CD4-positive, alpha-beta memory T cell (primary cell): ENCODE measurements at regions not wholly inside any gene's neighbourhood (a gene's known extent, or its start where the extent isn't known, plus 50 kb on each side); places are given as distances from the start of the nearest gene placed in this dataset.
"Not testable (repeated sequence)": the region's sequence is repeated elsewhere in the genome, so short reads cannot be mapped to it uniquely, and the experiment has no call there.

ENCODE experiments used
- CTCF ChIA-PET: fragments of 350-600 bp; sonication (Branson Sonifier 250); formaldehyde crosslinking; loops from one replicate; lab custom pipeline; 2021; ENCODE audit warnings: inconsistent platforms; ENCODE audit not compliant: partially characterized antibody; lab: Charles Lee
- POLR2A ChIA-PET: fragments of 350-600 bp; sonication (Branson Sonifier 250); formaldehyde crosslinking; loops from one replicate; lab custom pipeline; 2021; ENCODE audit not compliant: partially characterized antibody; lab: Charles Lee
- DNase-seq, 5 donors: peaks; one replicate each; pipeline versions ENCODE4 v3.0.0 to v3.0.0-alpha.2; 2020 to 2022; ENCODE audit warnings: mixed read lengths in 1 of 5
- H3K27ac ChIP-seq: one replicate; pipeline ENCODE4 v1.7.0; 2013; ENCODE audit warnings: low read depth, low read length
- H3K27me3 ChIP-seq: 2 replicates; pipeline ENCODE4 v1.7.0; 2013; ENCODE audit warnings: mild to moderate bottlenecking, low read length, moderate library complexity; ENCODE audit not compliant: insufficient read depth
- H3K36me3 ChIP-seq: 2 replicates; pipeline ENCODE4 v1.7.0; 2013; ENCODE audit warnings: mild to moderate bottlenecking, low read length, moderate library complexity; ENCODE audit not compliant: insufficient read depth
- H3K4me1 ChIP-seq: 2 replicates; pipeline ENCODE4 v1.7.0; 2013; ENCODE audit warnings: mild to moderate bottlenecking, low read length, moderate library complexity; ENCODE audit not compliant: insufficient read depth
- H3K4me3 ChIP-seq, 2 donors: one replicate each; pipeline ENCODE4 v1.7.0; 2013; ENCODE audit warnings: low read length in 2 of 2, mild to moderate bottlenecking in 1 of 2
- H3K9me3 ChIP-seq, 2 donors: one replicate each; pipeline ENCODE4 v1.7.0; 2013; ENCODE audit warnings: low read length in 2 of 2, control low read depth in 1 of 2; ENCODE audit not compliant: control insufficient read depth in 1 of 2
- H3K27ac Mint-ChIP-seq, 7 donors: one replicate each; pipeline ENCODE4 v1.8.0; 2020 to 2021; ENCODE audit warnings: mixed read lengths in 7 of 7, mild to moderate bottlenecking in 6 of 7, inconsistent platforms in 3 of 7, moderate library complexity in 3 of 7
- H3K27me3 Mint-ChIP-seq, 2 donors: one replicate each; pipeline ENCODE4 v1.8.0; 2020 to 2021; ENCODE audit warnings: mixed read lengths in 2 of 2
- H3K36me3 Mint-ChIP-seq, 2 donors: one replicate each; pipeline ENCODE4 v1.8.0; 2020 to 2021; ENCODE audit warnings: mixed read lengths in 2 of 2, inconsistent platforms in 1 of 2, mild to moderate bottlenecking in 1 of 2
- H3K4me1 Mint-ChIP-seq, 4 donors: one replicate each; pipeline ENCODE4 v1.8.0; 2020 to 2021; ENCODE audit warnings: mixed read lengths in 4 of 4, mild to moderate bottlenecking in 1 of 4
- H3K4me3 Mint-ChIP-seq, 8 donors: one replicate each; pipeline ENCODE4 v1.8.0; 2020 to 2021; ENCODE audit warnings: mixed read lengths in 8 of 8, mild to moderate bottlenecking in 7 of 8, moderate library complexity in 6 of 8, inconsistent platforms in 3 of 8
- H3K9me3 Mint-ChIP-seq, 8 donors: one replicate each; pipeline ENCODE4 v1.8.0; 2020 to 2021; ENCODE audit warnings: mixed read lengths in 8 of 8, mild to moderate bottlenecking in 5 of 8, inconsistent platforms in 3 of 8, moderate library complexity in 1 of 8
- intact Hi-C: fragments of 100-400 bp; cut with micrococcal nuclease; formaldehyde crosslinking; loops from one replicate; pipeline ENCODE4 v1.15.1; 2023

DNA sequence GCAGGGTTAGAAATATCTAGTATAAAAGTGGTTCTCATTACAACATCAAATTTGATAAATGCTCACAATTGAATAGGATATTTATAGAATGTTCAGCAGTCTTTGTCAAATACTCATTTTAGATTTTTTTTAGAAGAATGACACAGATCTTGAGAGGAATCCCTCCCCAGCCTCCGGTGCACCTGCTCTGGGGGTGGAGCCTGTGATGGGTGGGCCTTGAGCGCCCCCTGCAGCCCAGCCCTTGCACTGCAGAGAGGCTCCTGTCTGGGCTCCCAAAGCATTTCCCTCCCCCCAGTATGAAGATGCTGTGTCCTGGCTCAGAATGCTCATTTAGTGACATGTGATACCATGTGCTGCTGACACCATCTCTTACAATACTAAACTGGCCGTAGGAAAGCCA, 792.3 kb downstream of the TMEM121 start:
- no peak overlapping the region for H3K4me3 ChIP-seq
- H3K27me3 ChIP-seq: peaks cover 13% of the 10 kb centered on the region
- peak; percentile 40 to 61 (median 53) for DNase-seq
- Mint-ChIP-seq H3K36me3 (no peaks in the 10 kb centered on the region), H3K9me3 (peaks cover 0 to 8% (median 2%) of the 10 kb centered on the region in 8 donors), H3K27ac (no peak overlapping the region), H3K4me1 (no peaks in the 10 kb centered on the region), H3K27me3 (peaks cover 8 to 16% of the 10 kb centered on the region in 2 donors), H3K4me3 (no peak overlapping the region)
- intact Hi-C loops: no loop called here
- no peaks in the 10 kb centered on the region for H3K36me3 ChIP-seq
- H3K27ac ChIP-seq: no peak overlapping the region
- no peaks in the 10 kb centered on the region for H3K9me3 ChIP-seq
- ChIA-PET CTCF (interaction anchor here (1.0 to 1.8 kb wide), 3 partner anchors 10 to 99 kb away, joined by 3 to 6 read pairs (median 4); no protein-coding TSS in a partner anchor), POLR2A (no interaction called here)
- no peaks in the 10 kb centered on the region for H3K4me1 ChIP-seq

- H3K36me3 ChIP-seq, H3K4me1 ChIP-seq, H3K27ac Mint-ChIP-seq, CTCF ChIA-PET, H3K4me1 Mint-ChIP-seq, H3K27me3 ChIP-seq, H3K27ac ChIP-seq, H3K4me3 ChIP-seq, H3K9me3 ChIP-seq, intact Hi-C loops, H3K36me3 Mint-ChIP-seq, H3K9me3 Mint-ChIP-seq, POLR2A ChIA-PET, H3K4me3 Mint-ChIP-seq: not testable (repeated sequence)
- DNase-seq: peak in 2 of 5 donors; percentile 15 to 39
- peaks cover 16 to 17% of the 10 kb centered on the region in 2 donors for H3K27me3 Mint-ChIP-seq
Observed at GRCh38 chr14:106323970-106324369, 797.6 kb downstream of the TMEM121 start.

- H3K27ac Mint-ChIP-seq: no peak overlapping the region
- Histone ChIP-seq H3K9me3 (no peaks in the 10 kb centered on the region), H3K27me3 (peaks cover 3% of the 10 kb centered on the region), H3K4me3 (no peak overlapping the region), H3K27ac (no peak overlapping the region), H3K4me1 (no peaks in the 10 kb centered on the region), H3K36me3 (no peaks in the 10 kb centered on the region)
- no peaks in the 10 kb centered on the region for H3K9me3 Mint-ChIP-seq
- no peak overlapping the region for H3K4me3 Mint-ChIP-seq
- H3K36me3 Mint-ChIP-seq: peaks cover 0 to 9% of the 10 kb centered on the region in 2 donors
- H3K27me3 Mint-ChIP-seq: peaks cover 14 to 15% of the 10 kb centered on the region in 2 donors
- no peak for DNase-seq
- POLR2A ChIA-PET: no interaction called here
- CTCF ChIA-PET: interaction anchor here (0.8 to 1.3 kb wide), 6 partner anchors 19 to 49 kb away, joined by 3 to 4 read pairs (median 3); no protein-coding TSS in a partner anchor
- intact Hi-C loops: no loop called here
- no peaks in the 10 kb centered on the region for H3K4me1 Mint-ChIP-seq
Observed at GRCh38 chr14:106327234-106327633, 800.9 kb downstream of the TMEM121 start.

DNA sequence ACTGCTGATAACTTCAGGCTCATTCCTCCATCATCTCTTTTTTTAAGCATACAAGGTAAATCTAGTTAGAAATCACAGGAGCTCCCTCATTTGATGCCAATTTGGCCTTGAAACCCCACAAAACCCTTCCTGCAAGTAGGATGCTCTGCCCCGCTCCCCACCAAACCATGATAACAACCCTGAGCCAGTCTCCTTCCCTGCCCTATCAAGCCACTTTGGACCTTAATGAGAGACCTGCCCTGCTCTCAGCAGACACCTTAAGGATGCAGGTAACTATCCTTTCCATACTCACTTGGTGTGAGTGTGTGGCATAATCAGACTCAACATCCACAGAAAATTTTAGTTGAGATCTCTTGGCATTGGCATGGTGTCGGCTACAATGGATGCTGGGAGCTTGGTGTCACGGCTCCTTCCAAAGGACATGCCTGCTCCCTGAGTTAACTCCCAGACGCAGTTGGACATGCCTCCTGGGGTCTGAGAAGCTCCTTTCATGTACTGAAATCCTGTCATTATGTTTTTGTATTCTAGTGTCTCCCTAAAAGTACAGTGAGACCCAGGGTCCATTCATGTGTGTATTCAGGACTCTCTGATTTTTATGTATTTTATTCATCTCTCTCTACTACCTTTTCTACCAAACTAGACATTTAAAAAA, 801.4 kb downstream of the TMEM121 start:
- H3K4me1 Mint-ChIP-seq, H3K9me3 ChIP-seq, H3K9me3 Mint-ChIP-seq, H3K27me3 ChIP-seq, intact Hi-C loops, H3K4me3 ChIP-seq, H3K36me3 Mint-ChIP-seq, POLR2A ChIA-PET, H3K36me3 ChIP-seq, H3K4me3 Mint-ChIP-seq, H3K4me1 ChIP-seq, H3K27ac ChIP-seq, H3K27ac Mint-ChIP-seq: not testable (repeated sequence)
- peaks cover 8 to 15% of the 10 kb centered on the region in 2 donors for H3K27me3 Mint-ChIP-seq
- peak in 1 of 5 donors; percentile 17 for DNase-seq
- CTCF ChIA-PET: interaction anchor here (0.8 to 1.3 kb wide), 6 partner anchors 19 to 50 kb away, joined by 3 to 4 read pairs (median 3); no protein-coding TSS in a partner anchor

- CTCF ChIA-PET, H3K27ac ChIP-seq, DNase-seq, POLR2A ChIA-PET, H3K9me3 ChIP-seq, H3K4me1 Mint-ChIP-seq, H3K27me3 ChIP-seq, H3K4me3 ChIP-seq, H3K36me3 Mint-ChIP-seq, intact Hi-C loops, H3K4me1 ChIP-seq, H3K9me3 Mint-ChIP-seq, H3K4me3 Mint-ChIP-seq, H3K36me3 ChIP-seq: not testable (repeated sequence)
- peaks cover 5 to 12% of the 10 kb centered on the region in 2 donors for H3K27me3 Mint-ChIP-seq
- H3K27ac Mint-ChIP-seq: peak overlapping the region in 1 of 7 donors; percentile 5
Observed at GRCh38 chr14:106329243-106329642, 802.9 kb downstream of the TMEM121 start.

DNA sequence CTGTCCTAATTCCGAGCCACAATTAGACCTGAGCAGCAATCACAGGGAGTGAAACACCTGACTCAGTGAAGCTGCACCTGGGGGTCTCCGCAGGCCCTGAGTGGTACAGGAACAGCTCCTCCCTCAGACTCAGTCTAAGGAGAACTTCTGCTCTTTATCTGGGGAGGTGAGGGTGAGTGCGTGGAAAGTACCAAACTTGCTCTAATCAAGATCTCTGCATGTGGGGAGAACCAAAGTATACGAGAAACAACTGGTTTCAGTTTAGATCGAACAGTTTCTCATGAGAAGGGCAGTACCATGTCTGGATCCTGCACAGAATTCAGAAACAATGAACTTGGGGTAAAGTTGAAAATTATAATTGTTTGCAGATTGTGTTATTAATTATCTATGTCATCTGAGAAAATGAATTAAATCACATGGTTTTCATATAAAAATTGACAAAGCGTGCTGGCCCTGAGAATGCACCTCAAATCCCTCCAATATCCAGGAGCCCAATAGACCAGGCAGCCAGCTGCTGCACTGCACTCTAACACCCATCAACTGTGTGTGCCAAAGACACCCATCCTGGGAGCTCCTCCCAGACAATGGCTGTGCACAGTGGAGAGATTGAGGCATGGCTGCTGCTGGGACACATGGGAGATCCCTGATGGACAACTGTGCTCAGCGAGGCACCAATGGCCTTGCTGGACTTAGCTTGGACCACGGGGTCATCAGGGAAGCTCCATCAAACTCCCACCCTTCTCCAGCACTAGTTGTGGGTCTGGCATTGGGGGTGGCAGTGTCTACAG, 803.8 kb downstream of the TMEM121 start:
- H3K4me1 Mint-ChIP-seq, H3K9me3 Mint-ChIP-seq, H3K36me3 Mint-ChIP-seq, H3K36me3 ChIP-seq, H3K4me3 ChIP-seq, H3K27ac Mint-ChIP-seq, CTCF ChIA-PET, POLR2A ChIA-PET, H3K4me1 ChIP-seq, H3K9me3 ChIP-seq, intact Hi-C loops, DNase-seq, H3K27ac ChIP-seq, H3K4me3 Mint-ChIP-seq, H3K27me3 ChIP-seq: not testable (repeated sequence)
- peaks cover 5 to 12% of the 10 kb centered on the region in 2 donors for H3K27me3 Mint-ChIP-seq

- peak; percentile 23 to 80 (median 46) for DNase-seq
- H3K27ac Mint-ChIP-seq, H3K4me3 Mint-ChIP-seq, H3K27me3 ChIP-seq, intact Hi-C loops, CTCF ChIA-PET, H3K4me1 ChIP-seq, H3K4me3 ChIP-seq, H3K27me3 Mint-ChIP-seq, H3K4me1 Mint-ChIP-seq, H3K9me3 Mint-ChIP-seq, H3K36me3 Mint-ChIP-seq, H3K9me3 ChIP-seq, POLR2A ChIA-PET, H3K36me3 ChIP-seq, H3K27ac ChIP-seq: not testable (repeated sequence)
Observed at GRCh38 chr14:106334428-106335109, 808.2 kb downstream of the TMEM121 start.
